ENCODE measurements at regions not wholly inside any gene's neighbourhood (a gene's known extent, or its start where the extent isn't known, plus 50 kb on each side); places are given as distances from the start of the nearest gene placed in this dataset.
A peak's percentile ranks its signal among the peaks of the same experiment; 100 is the strongest.
"Not testable (repeated sequence)": the region's sequence is repeated elsewhere in the genome, so short reads cannot be mapped to it uniquely, and the experiment has no call there.

DNA sequence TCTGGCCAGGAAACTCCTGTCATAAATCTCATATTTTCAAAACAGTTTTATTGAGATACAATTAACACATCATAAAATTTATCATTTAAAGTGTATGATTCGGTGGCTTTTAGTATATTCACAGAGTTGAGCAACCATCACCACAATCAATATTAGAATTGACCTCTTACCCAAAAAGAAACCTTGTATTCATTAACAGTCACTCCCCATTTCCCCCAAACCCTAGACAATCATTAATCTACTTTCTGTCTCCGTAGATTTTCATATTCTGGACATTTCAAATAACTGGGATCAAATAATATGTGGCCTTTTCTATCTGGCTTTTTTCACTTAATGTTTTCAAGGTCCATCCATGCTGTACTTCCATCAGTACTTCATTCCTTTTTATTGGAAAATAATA is 145.7 kb upstream of the RORA start:
- Histone ChIP-seq H3K27ac (ENCODE audit: low read depth, low read length) (no peak overlapping the region), H3K4me3 (ENCODE audit: low read depth, low read length) (no peak overlapping the region), H3K9me3 (ENCODE audit: control insufficient read depth, insufficient read depth, low read length) (no peaks in the 10 kb centered on the region), H3K27me3 (ENCODE audit: control insufficient read depth, insufficient read depth, low read length) (no peaks in the 10 kb centered on the region)
- CTCF ChIA-PET: no interaction called here
- TF ChIP-seq, protein P1, sequence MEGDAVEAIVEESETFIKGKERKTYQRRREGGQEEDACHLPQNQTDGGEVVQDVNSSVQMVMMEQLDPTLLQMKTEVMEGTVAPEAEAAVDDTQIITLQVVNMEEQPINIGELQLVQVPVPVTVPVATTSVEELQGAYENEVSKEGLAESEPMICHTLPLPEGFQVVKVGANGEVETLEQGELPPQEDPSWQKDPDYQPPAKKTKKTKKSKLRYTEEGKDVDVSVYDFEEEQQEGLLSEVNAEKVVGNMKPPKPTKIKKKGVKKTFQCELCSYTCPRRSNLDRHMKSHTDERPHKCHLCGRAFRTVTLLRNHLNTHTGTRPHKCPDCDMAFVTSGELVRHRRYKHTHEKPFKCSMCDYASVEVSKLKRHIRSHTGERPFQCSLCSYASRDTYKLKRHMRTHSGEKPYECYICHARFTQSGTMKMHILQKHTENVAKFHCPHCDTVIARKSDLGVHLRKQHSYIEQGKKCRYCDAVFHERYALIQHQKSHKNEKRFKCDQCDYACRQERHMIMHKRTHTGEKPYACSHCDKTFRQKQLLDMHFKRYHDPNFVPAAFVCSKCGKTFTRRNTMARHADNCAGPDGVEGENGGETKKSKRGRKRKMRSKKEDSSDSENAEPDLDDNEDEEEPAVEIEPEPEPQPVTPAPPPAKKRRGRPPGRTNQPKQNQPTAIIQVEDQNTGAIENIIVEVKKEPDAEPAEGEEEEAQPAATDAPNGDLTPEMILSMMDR (IDR thresholded peaks at IDR 0.05; ENCODE audit: low read depth, low read length): no peak
- DNase-seq (ENCODE audit: low read depth, low spot score): no peak
- POLR2A ChIA-PET: no interaction called here

DNA sequence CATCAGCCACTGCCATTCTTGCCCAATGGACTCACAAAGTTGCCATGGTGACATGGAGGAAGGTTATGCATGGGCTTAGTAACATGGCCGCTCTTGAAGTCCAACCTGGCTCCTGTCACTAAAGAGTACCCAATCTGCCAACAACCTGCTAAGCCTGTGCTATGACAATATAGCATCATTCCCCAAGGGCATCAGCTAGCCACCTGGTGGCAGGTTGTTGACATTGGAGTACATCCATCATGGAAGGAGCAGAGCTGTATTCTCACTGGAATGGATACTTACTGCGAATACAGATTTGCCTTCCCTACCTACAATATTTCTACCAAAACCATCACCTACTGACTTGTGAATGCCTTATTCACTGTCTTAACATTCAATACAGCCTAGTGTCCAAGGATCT is 138.9 kb upstream of the RORA start:
- ChIA-PET CTCF (no interaction called here), POLR2A (no interaction called here)
- no peak overlapping the region for H3K4me3 ChIP-seq (ENCODE audit: low read depth, low read length)
- TF ChIP-seq, protein P1 (IDR thresholded peaks at IDR 0.05; ENCODE audit: low read depth, low read length): 0 out of 2 replicates have a peak, but pooled peaks have one; percentile 1
- no peaks in the 10 kb centered on the region for H3K9me3 ChIP-seq (ENCODE audit: control insufficient read depth, insufficient read depth, low read length)
- H3K27me3 ChIP-seq (ENCODE audit: control insufficient read depth, insufficient read depth, low read length): no peaks in the 10 kb centered on the region
- H3K27ac ChIP-seq (ENCODE audit: low read depth, low read length): no peak overlapping the region
- DNase-seq (ENCODE audit: low read depth, low spot score): no peak

GRCh38 chr15:61364871-61365270 is 135.8 kb upstream of the RORA start:
- H3K27ac ChIP-seq (ENCODE audit: low read depth, low read length): no peak overlapping the region
- CTCF ChIA-PET: no interaction called here
- no peaks in the 10 kb centered on the region for H3K9me3 ChIP-seq (ENCODE audit: control insufficient read depth, insufficient read depth, low read length)
- H3K4me3 ChIP-seq (ENCODE audit: low read depth, low read length): no peak overlapping the region
- POLR2A ChIA-PET: no interaction called here
- TF ChIP-seq, protein P1 (IDR thresholded peaks at IDR 0.05; ENCODE audit: low read depth, low read length): no peak
- no peak for DNase-seq (ENCODE audit: low read depth, low spot score)
- H3K27me3 ChIP-seq (ENCODE audit: control insufficient read depth, insufficient read depth, low read length): no peaks in the 10 kb centered on the region

DNA sequence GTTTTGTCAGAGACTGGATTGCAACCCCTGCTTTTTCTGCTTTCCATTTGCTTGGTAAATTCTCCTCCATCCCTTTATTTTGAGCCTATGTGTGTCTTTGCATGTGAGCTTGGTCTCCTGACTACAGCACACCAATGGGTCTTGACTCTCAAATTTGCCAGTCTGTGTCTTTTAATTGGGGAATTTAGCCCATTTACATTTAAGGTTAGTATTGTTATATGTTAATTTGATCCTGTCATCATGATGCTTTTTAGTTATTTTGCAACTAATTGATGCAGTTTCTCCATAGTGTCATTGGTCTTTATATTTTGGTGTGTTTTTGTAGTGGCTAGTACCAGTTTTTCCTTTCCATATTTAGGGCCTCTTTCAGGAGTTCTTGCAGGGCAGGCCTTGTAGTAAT is 133.8 kb upstream of the RORA start:
- H3K9me3 ChIP-seq (ENCODE audit: control insufficient read depth, insufficient read depth, low read length); CTCF ChIA-PET; H3K27ac ChIP-seq (ENCODE audit: low read depth, low read length); H3K27me3 ChIP-seq (ENCODE audit: control insufficient read depth, insufficient read depth, low read length); DNase-seq (ENCODE audit: low read depth, low spot score); H3K4me3 ChIP-seq (ENCODE audit: low read depth, low read length); POLR2A ChIA-PET: not testable (repeated sequence)

GRCh38 chr15:61344293-61344692 is 115.2 kb upstream of the RORA start:
- H3K4me3 ChIP-seq (ENCODE audit: low read depth, low read length): no peak overlapping the region
- CTCF ChIA-PET: no interaction called here
- H3K9me3 ChIP-seq (ENCODE audit: control insufficient read depth, insufficient read depth, low read length): no peaks in the 10 kb centered on the region
- TF ChIP-seq, protein P1 (IDR thresholded peaks at IDR 0.05; ENCODE audit: low read depth, low read length): no peak
- DNase-seq (ENCODE audit: low read depth, low spot score): no peak
- POLR2A ChIA-PET: no interaction called here
- no peaks in the 10 kb centered on the region for H3K27me3 ChIP-seq (ENCODE audit: control insufficient read depth, insufficient read depth, low read length)
- no peak overlapping the region for H3K27ac ChIP-seq (ENCODE audit: low read depth, low read length)

GRCh38 chr15:61342390-61342789 is 113.3 kb upstream of the RORA start:
- ChIA-PET CTCF (no interaction called here), POLR2A (no interaction called here)
- DNase-seq (ENCODE audit: low read depth, low spot score): no peak
- H3K27ac ChIP-seq (ENCODE audit: low read depth, low read length): no peak overlapping the region
- no peak overlapping the region for H3K4me3 ChIP-seq (ENCODE audit: low read depth, low read length)
- no peaks in the 10 kb centered on the region for H3K9me3 ChIP-seq (ENCODE audit: control insufficient read depth, insufficient read depth, low read length)
- no peaks in the 10 kb centered on the region for H3K27me3 ChIP-seq (ENCODE audit: control insufficient read depth, insufficient read depth, low read length)
- TF ChIP-seq, protein P1 (IDR thresholded peaks at IDR 0.05; ENCODE audit: low read depth, low read length): no peak

All from AG04450 (cell line).